ENCODE measurements at regions not wholly inside any gene's neighbourhood (a gene's known extent, or its start where the extent isn't known, plus 50 kb on each side); places are given as distances from the start of the nearest gene placed in this dataset.

DNA sequence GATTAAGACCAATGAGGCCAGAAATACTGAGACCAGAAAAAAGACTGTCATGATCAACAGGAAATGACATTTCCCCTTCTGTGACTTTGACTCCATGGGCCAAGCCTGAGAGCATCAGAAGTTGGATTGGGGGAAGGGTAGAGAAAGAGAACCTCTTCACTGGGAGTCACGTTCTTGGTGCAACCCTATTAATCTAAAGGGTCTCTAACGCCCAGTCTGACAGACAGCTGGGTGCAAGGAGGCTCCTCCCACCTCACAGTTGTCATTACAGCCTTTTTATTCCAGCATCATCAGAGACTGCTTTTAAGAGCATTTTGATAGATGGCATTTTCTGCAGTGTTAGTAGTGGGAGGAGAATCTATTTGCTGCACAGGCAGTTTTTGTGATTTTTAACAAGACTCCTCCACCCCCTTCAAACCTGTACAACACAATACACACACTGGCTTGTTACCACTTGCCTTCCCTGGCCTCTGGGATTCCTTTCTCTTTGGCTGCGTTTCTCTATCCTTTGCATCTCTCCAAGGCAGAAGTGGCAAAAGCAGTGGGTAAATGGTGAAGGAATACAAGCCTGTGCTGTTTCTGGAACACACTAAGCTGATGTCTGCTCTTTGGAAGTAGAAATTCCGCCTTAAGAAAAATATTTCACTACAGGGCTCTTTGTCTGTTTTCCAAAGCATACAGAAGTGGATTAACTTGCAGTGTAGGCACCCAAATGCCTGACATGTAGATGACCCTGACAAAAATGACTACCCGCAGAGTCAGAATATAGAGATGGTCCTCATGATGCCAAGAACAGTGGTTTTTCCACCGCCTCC, 310.4 kb upstream of the ZNF608 start:
- TF ChIP-seq, protein P1, sequence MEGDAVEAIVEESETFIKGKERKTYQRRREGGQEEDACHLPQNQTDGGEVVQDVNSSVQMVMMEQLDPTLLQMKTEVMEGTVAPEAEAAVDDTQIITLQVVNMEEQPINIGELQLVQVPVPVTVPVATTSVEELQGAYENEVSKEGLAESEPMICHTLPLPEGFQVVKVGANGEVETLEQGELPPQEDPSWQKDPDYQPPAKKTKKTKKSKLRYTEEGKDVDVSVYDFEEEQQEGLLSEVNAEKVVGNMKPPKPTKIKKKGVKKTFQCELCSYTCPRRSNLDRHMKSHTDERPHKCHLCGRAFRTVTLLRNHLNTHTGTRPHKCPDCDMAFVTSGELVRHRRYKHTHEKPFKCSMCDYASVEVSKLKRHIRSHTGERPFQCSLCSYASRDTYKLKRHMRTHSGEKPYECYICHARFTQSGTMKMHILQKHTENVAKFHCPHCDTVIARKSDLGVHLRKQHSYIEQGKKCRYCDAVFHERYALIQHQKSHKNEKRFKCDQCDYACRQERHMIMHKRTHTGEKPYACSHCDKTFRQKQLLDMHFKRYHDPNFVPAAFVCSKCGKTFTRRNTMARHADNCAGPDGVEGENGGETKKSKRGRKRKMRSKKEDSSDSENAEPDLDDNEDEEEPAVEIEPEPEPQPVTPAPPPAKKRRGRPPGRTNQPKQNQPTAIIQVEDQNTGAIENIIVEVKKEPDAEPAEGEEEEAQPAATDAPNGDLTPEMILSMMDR (IDR thresholded peaks at IDR 0.05), result no peak
- no peak for TF ChIP-seq POLR2A (IDR thresholded peaks at IDR 0.05)

All from suprapubic skin (tissue), 3 donors.